H9 (cell line): ENCODE measurements at regions not wholly inside any gene's neighbourhood (a gene's known extent, or its start where the extent isn't known, plus 50 kb on each side); places are given as distances from the start of the nearest gene placed in this dataset.

Source experiments
- DNase-seq: peaks from one replicate; pipeline ENCODE4 v3.0.0-alpha.2; 2017
- H2AFZ ChIP-seq: one replicate; pipeline ENCODE4 v1.6.1; 2013; ENCODE audit warnings: mild to moderate bottlenecking, low read length, control low read depth, moderate library complexity
- H2AK5ac ChIP-seq: 2 replicates; pipeline ENCODE4 v1.6.1; 2013; ENCODE audit warnings: low read length, control low read depth, mixed read lengths; ENCODE audit not compliant: insufficient read length
- H2BK120ac ChIP-seq: one replicate; pipeline ENCODE4 v1.6.1; 2013; ENCODE audit warnings: low read depth, mild to moderate bottlenecking, low read length, control low read depth, inconsistent platforms; ENCODE audit not compliant: poor library complexity, severe bottlenecking
- H2BK12ac ChIP-seq: 2 replicates; pipeline ENCODE4 v1.6.1; 2013; ENCODE audit warnings: low read length, control low read depth, mixed read lengths, low read depth; ENCODE audit not compliant: insufficient read length
- H2BK15ac ChIP-seq: 2 replicates; pipeline ENCODE4 v1.6.1; 2013; ENCODE audit warnings: low read depth, low read length, control low read depth
- H2BK20ac ChIP-seq: one replicate; pipeline ENCODE4 v1.6.1; 2013; ENCODE audit warnings: low read depth, mild to moderate bottlenecking, low read length, control low read depth, inconsistent platforms; ENCODE audit not compliant: poor library complexity, severe bottlenecking
- H2BK5ac ChIP-seq: 2 replicates; pipeline ENCODE4 v1.6.1; 2013; ENCODE audit warnings: low read length, control low read depth, mixed read lengths; ENCODE audit not compliant: insufficient read length
- H3K14ac ChIP-seq: 2 replicates; pipeline ENCODE4 v1.6.1; 2013; ENCODE audit warnings: low read length, control low read depth; ENCODE audit not compliant: insufficient read depth
- H3K18ac ChIP-seq: 2 replicates; pipeline ENCODE4 v1.6.1; 2013; ENCODE audit warnings: low read depth, mild to moderate bottlenecking, mixed read lengths, low read length, control low read depth; ENCODE audit not compliant: insufficient read length
- H3K23ac ChIP-seq: 2 replicates; pipeline ENCODE4 v1.6.1; 2013; ENCODE audit warnings: low read length, control low read depth, mixed read lengths, low read depth; ENCODE audit not compliant: insufficient read length
- H3K23me2 ChIP-seq: 2 replicates; pipeline ENCODE4 v1.6.1; 2013; ENCODE audit warnings: low read depth, mild to moderate bottlenecking, mixed read lengths, low read length, control low read depth; ENCODE audit not compliant: insufficient read length, poor library complexity, severe bottlenecking
- H3K27ac ChIP-seq: 2 replicates; pipeline ENCODE4 v1.5.1; 2013; ENCODE audit warnings: low read length, control low read depth, mixed read lengths, low read depth; ENCODE audit not compliant: insufficient read length
- H3K27me3 ChIP-seq: 2 replicates; pipeline ENCODE4 v1.6.1; 2013; ENCODE audit warnings: low read length, control low read depth, inconsistent platforms; ENCODE audit not compliant: insufficient read depth
- H3K4ac ChIP-seq: 2 replicates; pipeline ENCODE4 v1.6.1; 2013; ENCODE audit warnings: low read depth, mild to moderate bottlenecking, control low read depth, inconsistent platforms, low read length, moderate library complexity
- H3K4me1 ChIP-seq: 2 replicates; pipeline ENCODE4 v1.6.1; 2013; ENCODE audit warnings: low read length, control low read depth, inconsistent platforms; ENCODE audit not compliant: insufficient read depth
- H3K4me2 ChIP-seq: 2 replicates; pipeline ENCODE4 v1.6.1; 2013; ENCODE audit warnings: low read length, control low read depth, mixed read lengths; ENCODE audit not compliant: insufficient read length, insufficient read depth
- H3K56ac ChIP-seq: 2 replicates; pipeline ENCODE4 v1.6.1; 2013; ENCODE audit warnings: low read depth, mild to moderate bottlenecking, mixed read lengths, low read length, control low read depth; ENCODE audit not compliant: insufficient read length
- H3K79me1 ChIP-seq: 2 replicates; pipeline ENCODE4 v1.6.1; 2013; ENCODE audit warnings: low read depth, mild to moderate bottlenecking, moderate library complexity, low read length, control low read depth, inconsistent platforms; ENCODE audit not compliant: insufficient read depth, poor library complexity, severe bottlenecking
- H3K79me2 ChIP-seq: 2 replicates; pipeline ENCODE4 v1.6.1; 2013; ENCODE audit warnings: low read length, control low read depth, inconsistent platforms; ENCODE audit not compliant: insufficient read depth
- H3K9ac ChIP-seq: 2 replicates; pipeline ENCODE4 v1.6.1; 2013; ENCODE audit warnings: low read length, control low read depth, mixed read lengths; ENCODE audit not compliant: insufficient read length; ENCODE audit errors: extremely low read depth
- H3K9me3 ChIP-seq: one replicate; pipeline ENCODE4 v1.6.1; 2013; ENCODE audit warnings: low read depth, low read length, inconsistent platforms; ENCODE audit not compliant: control insufficient read depth
- H3T11ph ChIP-seq: one replicate; pipeline ENCODE4 v1.6.1; 2013; ENCODE audit warnings: mild to moderate bottlenecking, low read length, control low read depth, inconsistent platforms
- H4K20me1 ChIP-seq: one replicate; pipeline ENCODE4 v1.6.1; 2013; ENCODE audit not compliant: control insufficient read depth, insufficient read length, insufficient read depth
- H4K5ac ChIP-seq: 2 replicates; pipeline ENCODE4 v1.6.1; 2013; ENCODE audit warnings: low read depth, mild to moderate bottlenecking, mixed read lengths, low read length, control low read depth; ENCODE audit not compliant: insufficient read length
- H4K8ac ChIP-seq: replicated peaks from 2 replicates; pipeline ENCODE4 v1.6.1; 2013; ENCODE audit warnings: low read length, control low read depth, mixed read lengths, low read depth; ENCODE audit not compliant: insufficient read length
- H4K91ac ChIP-seq: 2 replicates; pipeline ENCODE4 v1.6.1; 2013; ENCODE audit warnings: low read depth, mild to moderate bottlenecking, moderate library complexity, mixed read lengths, low read length, control low read depth; ENCODE audit not compliant: insufficient read length
- H3K27ac Mint-ChIP-seq, 3 experiments: 2 replicates in 2 of 3; 3 replicates in 1 of 3; pipeline ENCODE4 v1.8.0; 2020 to 2021; ENCODE audit warnings: mixed read lengths in 3 of 3, mild to moderate bottlenecking in 1 of 3, moderate library complexity in 1 of 3
- H3K27me3 Mint-ChIP-seq: 2 replicates; pipeline ENCODE4 v1.8.0; 2021; ENCODE audit warnings: low read depth, mild to moderate bottlenecking, moderate library complexity, mixed read lengths
- H3K36me3 Mint-ChIP-seq, 3 experiments: 2 replicates in 2 of 3; 3 replicates in 1 of 3; pipeline ENCODE4 v1.8.0; 2020 to 2021; ENCODE audit warnings: low read depth in 3 of 3, mixed read lengths in 3 of 3; ENCODE audit not compliant: insufficient read depth in 1 of 3
- H3K4me1 Mint-ChIP-seq, 2 experiments: 2 replicates each; pipeline ENCODE4 v1.8.0; 2020; ENCODE audit warnings: mixed read lengths in 2 of 2
- H3K4me3 Mint-ChIP-seq, 2 experiments: 2 replicates in 1 of 2; 3 replicates in 1 of 2; pipeline ENCODE4 v1.8.0; 2020 to 2021; ENCODE audit warnings: mild to moderate bottlenecking in 2 of 2, mixed read lengths in 2 of 2, moderate library complexity in 1 of 2
- H3K9me3 Mint-ChIP-seq, 2 experiments: 2 replicates in 1 of 2; 3 replicates in 1 of 2; pipeline ENCODE4 v1.8.0; 2020; ENCODE audit warnings: mild to moderate bottlenecking in 2 of 2, mixed read lengths in 2 of 2, moderate library complexity in 1 of 2
- CTCF ChIP-seq: fragments of 200-600 bp; sonication (generic); conservative IDR thresholded peaks from 3 replicates; pipeline ENCODE4 v1.8.0; 2021; ENCODE audit warnings: antibody characterized with exemption, mild to moderate bottlenecking

GRCh38 chr7:84848219-84848973, 338.5 kb downstream of the SEMA3D start:
- no peak overlapping the region for H3K27ac Mint-ChIP-seq
- no peaks in the 10 kb centered on the region for H3K36me3 Mint-ChIP-seq
- no peak overlapping the region for H2AFZ ChIP-seq

More at GRCh38 chr7:84848219-84848973, 338.5 kb downstream of the SEMA3D start:
- H3K9me3 Mint-ChIP-seq, result no peaks in the 10 kb centered on the region
- H3K4me1 Mint-ChIP-seq, result peaks cover 0 to 2% of the 10 kb centered on the region in 2 experiments; a peak in 1 of 4 replicates
- no peak overlapping the region for H3K4me3 Mint-ChIP-seq
- Histone ChIP-seq H3K23me2 (no peaks in the 10 kb centered on the region), H3K79me2 (no peaks in the 10 kb centered on the region), H2AK5ac (no peak overlapping the region), H3K4ac (no peak overlapping the region), H3K14ac (no peak overlapping the region), H3K27ac (no peak overlapping the region), H2BK20ac (no peak overlapping the region), H2BK5ac (no peak overlapping the region), H3K27me3 (no peaks in the 10 kb centered on the region), H4K8ac (no peak overlapping the region), H4K91ac (no peak overlapping the region), H2BK15ac (no peak overlapping the region), H3K18ac (no peak overlapping the region), H3K9ac (no peak overlapping the region), H3T11ph (no peak overlapping the region), H3K56ac (no peak overlapping the region), H2BK12ac (no peak overlapping the region), H4K5ac (no peak overlapping the region), H3K79me1 (no peaks in the 10 kb centered on the region), H3K4me1 (no peaks in the 10 kb centered on the region), H2BK120ac (no peak overlapping the region), H3K9me3 (no peaks in the 10 kb centered on the region), H4K20me1 (no peaks in the 10 kb centered on the region), H3K23ac (no peak overlapping the region), H3K4me2 (no peak overlapping the region)
- TF ChIP-seq CTCF, result no peak
- DNase-seq, result no peak
- no peaks in the 10 kb centered on the region for H3K27me3 Mint-ChIP-seq
